AG10803 (cell line): ENCODE measurements at regions not wholly inside any gene's neighbourhood (a gene's known extent, or its start where the extent isn't known, plus 50 kb on each side); places are given as distances from the start of the nearest gene placed in this dataset.
A peak's percentile ranks its signal among the peaks of the same experiment; 100 is the strongest.
"Not testable (repeated sequence)": the region's sequence is repeated elsewhere in the genome, so short reads cannot be mapped to it uniquely, and the experiment has no call there.

Experiments used
- DNase-seq: peaks from one replicate; pipeline ENCODE4 v3.0.0; 2010; ENCODE audit warnings: low read depth
- H3K4me3 ChIP-seq: 2 replicates; pipeline ENCODE4 v1.5.1; 2011; ENCODE audit warnings: mild to moderate bottlenecking, low read length, control low read depth
- CTCF ChIP-seq: conservative IDR thresholded peaks from 2 replicates; pipeline ENCODE4 v1.5.1; 2011; ENCODE audit warnings: mild to moderate bottlenecking, low read length, control low read depth, inconsistent platforms

- no peak for DNase-seq
- no peak overlapping the region for H3K4me3 ChIP-seq
- no peak for TF ChIP-seq CTCF
Measured at GRCh38 chr18:5705393-5705792, 161.6 kb upstream of the EPB41L3 start.

- TF ChIP-seq CTCF: no peak
- DNase-seq: no peak
- H3K4me3 ChIP-seq: no peak overlapping the region
Measured at GRCh38 chr18:5704847-5705246, 161.1 kb upstream of the EPB41L3 start.

- not testable (repeated sequence) for DNase-seq, H3K4me3 ChIP-seq
Measured at GRCh38 chr18:5702016-5702415, 158.2 kb upstream of the EPB41L3 start.

GRCh38 chr18:5693699-5694294 lies 150.0 kb upstream of the EPB41L3 start:
- no peak overlapping the region for H3K4me3 ChIP-seq
- DNase-seq: peak; percentile 20
- no peak for TF ChIP-seq CTCF

- no peak for TF ChIP-seq CTCF
Measured at GRCh38 chr18:5678779-5679406, 135.1 kb upstream of the EPB41L3 start.

GRCh38 chr18:5678278-5678677 lies 134.5 kb upstream of the EPB41L3 start:
- TF ChIP-seq CTCF: no peak
- no peak for DNase-seq
- no peak overlapping the region for H3K4me3 ChIP-seq

More at GRCh38 chr18:5678779-5679406, 135.1 kb upstream of the EPB41L3 start:
- no peak overlapping the region for H3K4me3 ChIP-seq
- no peak for DNase-seq

- TF ChIP-seq CTCF: no peak
- H3K4me3 ChIP-seq: no peak overlapping the region
- DNase-seq: no peak
Measured at GRCh38 chr18:5673616-5674015, 129.8 kb upstream of the EPB41L3 start.
